Right lobe of liver (tissue), 4 donors: ENCODE measurements at regions not wholly inside any gene's neighbourhood (a gene's known extent, or its start where the extent isn't known, plus 50 kb on each side); places are given as distances from the start of the nearest gene placed in this dataset.

ENCODE experiments used
- POLR2A ChIP-seq: fragments of 450-650 bp; IDR thresholded peaks from one replicate; pipeline ENCODE4 v1.6.1; 2017; ENCODE audit warnings: antibody characterized with exemption, mild to moderate bottlenecking
- TF ChIP-seq, protein P1 (sequence below), 4 donors: fragments of 200-600 bp in 3 of 4; fragments of 450-650 bp in 1 of 4; IDR thresholded peaks; one replicate each; pipeline versions ENCODE4 v1.5.1 to v1.8.0; 2016 to 2022; ENCODE audit warnings: antibody characterized with exemption in 4 of 4, mild to moderate bottlenecking in 2 of 4
- donor health status: DM: no; HTN: no; CAD: no.
- donor health status: DM: no; HTN: no; CAD: no.
- donor health status: DM: no; HTN: yes; CAD: no.

DNA sequence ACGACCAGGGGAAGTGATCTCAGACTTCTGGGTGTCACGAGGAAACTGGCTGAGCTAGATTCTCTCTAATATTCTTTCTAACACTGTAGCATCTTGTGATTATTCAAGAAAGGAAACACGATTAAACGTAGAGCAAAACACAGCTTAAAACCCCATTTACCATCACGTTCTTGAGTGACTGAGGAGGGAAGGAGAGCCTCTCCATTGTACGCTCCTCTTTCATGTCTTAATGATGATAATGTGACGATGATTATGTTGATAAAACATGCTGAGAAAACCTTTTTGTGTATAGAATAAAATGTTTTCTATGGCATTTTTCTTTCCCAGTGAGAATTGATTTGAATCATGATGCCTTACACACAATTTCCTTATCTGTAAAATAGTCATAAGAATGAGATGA lies 705.6 kb upstream of the ID2 start:
- TF ChIP-seq, protein P1, sequence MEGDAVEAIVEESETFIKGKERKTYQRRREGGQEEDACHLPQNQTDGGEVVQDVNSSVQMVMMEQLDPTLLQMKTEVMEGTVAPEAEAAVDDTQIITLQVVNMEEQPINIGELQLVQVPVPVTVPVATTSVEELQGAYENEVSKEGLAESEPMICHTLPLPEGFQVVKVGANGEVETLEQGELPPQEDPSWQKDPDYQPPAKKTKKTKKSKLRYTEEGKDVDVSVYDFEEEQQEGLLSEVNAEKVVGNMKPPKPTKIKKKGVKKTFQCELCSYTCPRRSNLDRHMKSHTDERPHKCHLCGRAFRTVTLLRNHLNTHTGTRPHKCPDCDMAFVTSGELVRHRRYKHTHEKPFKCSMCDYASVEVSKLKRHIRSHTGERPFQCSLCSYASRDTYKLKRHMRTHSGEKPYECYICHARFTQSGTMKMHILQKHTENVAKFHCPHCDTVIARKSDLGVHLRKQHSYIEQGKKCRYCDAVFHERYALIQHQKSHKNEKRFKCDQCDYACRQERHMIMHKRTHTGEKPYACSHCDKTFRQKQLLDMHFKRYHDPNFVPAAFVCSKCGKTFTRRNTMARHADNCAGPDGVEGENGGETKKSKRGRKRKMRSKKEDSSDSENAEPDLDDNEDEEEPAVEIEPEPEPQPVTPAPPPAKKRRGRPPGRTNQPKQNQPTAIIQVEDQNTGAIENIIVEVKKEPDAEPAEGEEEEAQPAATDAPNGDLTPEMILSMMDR (IDR thresholded peaks at IDR 0.05), result no peak
- TF ChIP-seq POLR2A, result no peak
